ENCODE measurements at regions not wholly inside any gene's neighbourhood (a gene's known extent, or its start where the extent isn't known, plus 50 kb on each side); places are given as distances from the start of the nearest gene placed in this dataset.
A peak's percentile ranks its signal among the peaks of the same experiment; 100 is the strongest.

- DNase-seq = peak in 1 of 2 experiments; percentile 37
Measured at GRCh38 chr3:99541181-99541580, 97.2 kb upstream of the COL8A1 start.

GRCh38 chr3:99537416-99537815, 101.0 kb upstream of the COL8A1 start:
- no peak for DNase-seq

GRCh38 chr3:99536555-99537314, 101.7 kb upstream of the COL8A1 start:
- DNase-seq = peak in 1 of 2 experiments; percentile 12

GRCh38 chr3:99534951-99535704, 103.3 kb upstream of the COL8A1 start:
- DNase-seq = peak in 1 of 2 experiments; percentile 43

GRCh38 chr3:99532246-99532645, 106.1 kb upstream of the COL8A1 start:
- DNase-seq = peak; percentile 41 to 56

- DNase-seq = no peak
Measured at GRCh38 chr3:99529265-99529664, 109.1 kb upstream of the COL8A1 start.

GRCh38 chr3:99526921-99527320, 111.5 kb upstream of the COL8A1 start:
- DNase-seq = no peak

- DNase-seq = no peak
Measured at GRCh38 chr3:99524559-99524958, 113.8 kb upstream of the COL8A1 start.

GRCh38 chr3:99523431-99524127, 114.8 kb upstream of the COL8A1 start:
- DNase-seq = peak; percentile 22 to 82

- no peak for DNase-seq
Measured at GRCh38 chr3:99522147-99522546, 116.2 kb upstream of the COL8A1 start.

- DNase-seq = no peak
Measured at GRCh38 chr3:99521551-99521950, 116.8 kb upstream of the COL8A1 start.

- DNase-seq = no peak
Measured at GRCh38 chr3:99520513-99520912, 117.9 kb upstream of the COL8A1 start.

- no peak for DNase-seq
Measured at GRCh38 chr3:99516936-99517335, 121.5 kb upstream of the COL8A1 start.

GRCh38 chr3:99515891-99516290, 122.5 kb upstream of the COL8A1 start:
- DNase-seq = no peak

- DNase-seq = no peak
Measured at GRCh38 chr3:99509224-99509623, 129.2 kb upstream of the COL8A1 start.

GRCh38 chr3:99508191-99508590, 130.2 kb upstream of the COL8A1 start:
- DNase-seq = no peak

- DNase-seq = no peak
Measured at GRCh38 chr3:99505646-99506269, 132.6 kb upstream of the COL8A1 start.

- no peak for DNase-seq
Measured at GRCh38 chr3:99505200-99505599, 133.2 kb upstream of the COL8A1 start.

- DNase-seq = no peak
Measured at GRCh38 chr3:99504258-99504657, 134.1 kb upstream of the COL8A1 start.

- DNase-seq = no peak
Measured at GRCh38 chr3:99503350-99503749, 135.0 kb upstream of the COL8A1 start.

GRCh38 chr3:99502871-99503270, 135.5 kb upstream of the COL8A1 start:
- DNase-seq = no peak

- DNase-seq = no peak
Measured at GRCh38 chr3:99500485-99500884, 137.9 kb upstream of the COL8A1 start.
